ENCODE measurements at regions not wholly inside any gene's neighbourhood (a gene's known extent, or its start where the extent isn't known, plus 50 kb on each side); places are given as distances from the start of the nearest gene placed in this dataset.

- TF ChIP-seq OSR1 (CRISPR knock-in tag; IDR thresholded peaks at IDR 0.05) (no peak), PATZ1 (CRISPR knock-in tag; IDR thresholded peaks at IDR 0.05; ENCODE audit: borderline replicate concordance) (no peak), ISL1 (CRISPR knock-in tag; IDR thresholded peaks at IDR 0.05) (no peak), ZFP30 (CRISPR knock-in tag; IDR thresholded peaks at IDR 0.05) (no peak), ARNTL (CRISPR knock-in tag; IDR thresholded peaks at IDR 0.05; ENCODE audit: borderline replicate concordance, low read depth) (no peak), RARB (CRISPR knock-in tag; IDR thresholded peaks at IDR 0.05) (no peak), TSHZ2 (CRISPR knock-in tag; IDR thresholded peaks at IDR 0.05) (no peak), CSDC2 (CRISPR knock-in tag; IDR thresholded peaks at IDR 0.05) (no peak), POU6F1 (CRISPR knock-in tag; IDR thresholded peaks at IDR 0.05; ENCODE audit: borderline replicate concordance, low read depth) (no peak), CREB5 (CRISPR knock-in tag; IDR thresholded peaks at IDR 0.05; ENCODE audit: low read depth) (no peak), SNAI2 (CRISPR knock-in tag; IDR thresholded peaks at IDR 0.05) (no peak), ZFP3 (CRISPR knock-in tag; IDR thresholded peaks at IDR 0.05) (no peak), ZNF70 (CRISPR knock-in tag; IDR thresholded peaks at IDR 0.05) (no peak), TCF4 (CRISPR knock-in tag; IDR thresholded peaks at IDR 0.05; ENCODE audit: borderline replicate concordance) (no peak)
Observed at GRCh38 chr5:36820900-36821299, 55.7 kb upstream of the NIPBL start.

Measured in SK-N-SH treated with all-trans-retinoic acid at 6 μM for 48 hours (cell line).